ENCODE measurements at regions not wholly inside any gene's neighbourhood (a gene's known extent, or its start where the extent isn't known, plus 50 kb on each side); places are given as distances from the start of the nearest gene placed in this dataset.

DNA sequence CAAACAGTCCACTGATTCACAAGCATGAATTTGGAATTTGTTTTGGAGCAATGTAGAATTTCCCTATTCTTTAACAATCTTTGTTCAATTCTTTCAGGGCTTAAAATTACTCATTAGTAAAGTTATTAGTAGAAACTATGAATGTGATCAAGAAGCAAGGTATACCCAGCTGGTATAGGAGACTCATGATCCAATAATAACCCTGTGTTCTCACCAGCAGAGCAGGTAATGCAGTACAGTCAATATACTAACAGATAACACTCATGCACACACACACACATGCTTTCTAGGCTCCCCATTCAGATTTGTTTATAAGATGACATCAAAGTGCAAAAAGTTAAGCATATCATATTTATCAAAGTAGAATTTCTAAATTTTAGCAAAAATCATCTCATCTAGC is 445.2 kb downstream of the ELAVL2 start:
- TF ChIP-seq, protein P1, sequence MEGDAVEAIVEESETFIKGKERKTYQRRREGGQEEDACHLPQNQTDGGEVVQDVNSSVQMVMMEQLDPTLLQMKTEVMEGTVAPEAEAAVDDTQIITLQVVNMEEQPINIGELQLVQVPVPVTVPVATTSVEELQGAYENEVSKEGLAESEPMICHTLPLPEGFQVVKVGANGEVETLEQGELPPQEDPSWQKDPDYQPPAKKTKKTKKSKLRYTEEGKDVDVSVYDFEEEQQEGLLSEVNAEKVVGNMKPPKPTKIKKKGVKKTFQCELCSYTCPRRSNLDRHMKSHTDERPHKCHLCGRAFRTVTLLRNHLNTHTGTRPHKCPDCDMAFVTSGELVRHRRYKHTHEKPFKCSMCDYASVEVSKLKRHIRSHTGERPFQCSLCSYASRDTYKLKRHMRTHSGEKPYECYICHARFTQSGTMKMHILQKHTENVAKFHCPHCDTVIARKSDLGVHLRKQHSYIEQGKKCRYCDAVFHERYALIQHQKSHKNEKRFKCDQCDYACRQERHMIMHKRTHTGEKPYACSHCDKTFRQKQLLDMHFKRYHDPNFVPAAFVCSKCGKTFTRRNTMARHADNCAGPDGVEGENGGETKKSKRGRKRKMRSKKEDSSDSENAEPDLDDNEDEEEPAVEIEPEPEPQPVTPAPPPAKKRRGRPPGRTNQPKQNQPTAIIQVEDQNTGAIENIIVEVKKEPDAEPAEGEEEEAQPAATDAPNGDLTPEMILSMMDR (IDR thresholded peaks at IDR 0.05) = no peak
- TF ChIP-seq POLR2A (IDR thresholded peaks at IDR 0.05) = no peak

Measured in tibial nerve (tissue), 3 donors.